KBM-7 (cell line): ENCODE measurements at regions not wholly inside any gene's neighbourhood (a gene's known extent, or its start where the extent isn't known, plus 50 kb on each side); places are given as distances from the start of the nearest gene placed in this dataset.
"Not testable (repeated sequence)": the region's sequence is repeated elsewhere in the genome, so short reads cannot be mapped to it uniquely, and the experiment has no call there.

Experiments
- DNase-seq: peaks from one replicate; pipeline ENCODE4 v3.0.0-alpha.2; 2015
- in situ Hi-C: fragments of 300-500 bp; cut with MboI; formaldehyde crosslinking; loops from 2 replicates; pipeline ENCODE4 v1.14.3; 2020; ENCODE audit warnings: low sequenced_read_pairs, low pct_unique_long_range_greater_than_20kb, mixed read lengths

- in situ Hi-C loops: loop anchor here (25.0 kb wide), 1 partner anchor 338 kb away; no protein-coding TSS in a partner anchor
- DNase-seq: no peak
Measured at GRCh38 chr1:224524679-224525078, 90.1 kb upstream of the WDR26 start.

DNA sequence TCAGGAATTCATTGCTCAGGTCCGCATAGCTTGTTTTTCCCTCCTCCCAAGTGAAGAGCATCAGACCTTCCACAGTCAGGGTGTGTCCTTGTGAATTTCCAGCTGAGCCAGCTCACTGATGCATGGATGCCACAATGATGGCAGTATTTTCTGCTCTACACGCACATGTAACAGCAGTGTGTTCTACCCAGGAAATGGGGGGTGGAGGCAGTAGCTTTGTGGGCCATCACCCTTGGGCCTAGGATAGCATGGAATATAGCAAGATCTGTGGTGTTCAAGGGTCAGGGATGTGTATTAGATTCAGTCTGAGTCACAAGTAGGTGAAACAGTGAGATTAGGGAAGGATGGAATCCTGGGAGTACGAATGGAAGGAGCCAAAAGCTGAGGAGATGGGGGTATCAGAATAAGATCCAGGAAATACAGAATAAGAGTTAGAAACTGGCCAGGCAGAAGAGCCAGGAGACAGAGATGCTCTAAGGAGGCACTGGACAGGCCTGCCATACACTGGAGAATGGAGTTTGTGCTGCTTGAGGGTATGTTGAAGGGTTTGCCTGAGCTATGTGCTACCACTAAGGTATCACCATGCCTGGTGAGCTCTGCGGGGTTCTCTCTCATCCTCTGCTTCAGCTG lies 90.6 kb upstream of the CNIH3 start:
- in situ Hi-C loops: no loop called here
- DNase-seq: no peak

- in situ Hi-C loops: no loop called here
- DNase-seq: no peak
Measured at GRCh38 chr1:224526771-224527170, 89.3 kb upstream of the CNIH3 start.

DNA sequence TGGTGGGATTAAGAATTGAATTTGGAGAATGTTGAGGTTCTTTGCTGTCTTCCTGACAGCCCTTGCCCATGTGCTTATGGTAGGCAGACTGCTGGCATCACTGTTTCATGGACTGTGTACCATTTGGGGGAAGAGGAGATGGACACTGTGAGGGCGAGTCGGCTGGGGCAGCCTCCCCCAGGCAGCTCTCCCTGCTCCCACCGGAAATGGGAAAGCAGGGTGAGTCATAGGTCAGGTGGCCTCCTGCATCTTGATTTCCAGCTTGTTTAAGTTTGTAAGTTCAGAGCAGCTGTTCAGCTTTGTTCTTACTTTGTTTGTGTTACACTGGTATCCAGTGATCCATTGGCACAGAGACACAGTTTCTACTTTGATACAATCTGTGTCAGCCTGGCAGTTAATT lies 87.2 kb upstream of the CNIH3 start:
- no peak for DNase-seq
- in situ Hi-C loops: no loop called here

DNA sequence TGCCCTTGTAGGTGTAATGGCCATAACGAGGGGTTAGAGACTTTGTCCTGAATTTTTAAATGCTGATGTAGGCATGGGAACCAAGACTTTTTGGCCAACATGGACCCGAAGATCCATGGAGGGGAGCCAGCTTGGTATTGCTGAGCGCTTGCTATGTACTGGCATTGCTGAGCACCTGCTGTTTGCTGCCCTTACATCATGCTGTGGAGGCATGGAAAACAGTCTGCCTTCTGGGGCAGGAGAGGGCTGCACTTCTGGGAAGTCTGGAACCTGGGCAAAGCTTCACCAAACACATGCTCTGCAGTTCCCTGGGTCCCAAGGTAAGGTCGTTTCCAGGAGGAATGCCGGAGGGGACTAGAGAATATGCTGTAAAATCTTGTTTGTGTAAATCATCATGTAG lies 86.3 kb upstream of the CNIH3 start:
- in situ Hi-C loops: no loop called here
- no peak for DNase-seq

GRCh38 chr1:224533517-224533916 lies 82.6 kb upstream of the CNIH3 start:
- in situ Hi-C loops: no loop called here
- no peak for DNase-seq

- in situ Hi-C loops: no loop called here
- no peak for DNase-seq
Measured at GRCh38 chr1:224534731-224535130, 81.4 kb upstream of the CNIH3 start.

GRCh38 chr1:224535641-224536040 lies 80.5 kb upstream of the CNIH3 start:
- no peak for DNase-seq

DNA sequence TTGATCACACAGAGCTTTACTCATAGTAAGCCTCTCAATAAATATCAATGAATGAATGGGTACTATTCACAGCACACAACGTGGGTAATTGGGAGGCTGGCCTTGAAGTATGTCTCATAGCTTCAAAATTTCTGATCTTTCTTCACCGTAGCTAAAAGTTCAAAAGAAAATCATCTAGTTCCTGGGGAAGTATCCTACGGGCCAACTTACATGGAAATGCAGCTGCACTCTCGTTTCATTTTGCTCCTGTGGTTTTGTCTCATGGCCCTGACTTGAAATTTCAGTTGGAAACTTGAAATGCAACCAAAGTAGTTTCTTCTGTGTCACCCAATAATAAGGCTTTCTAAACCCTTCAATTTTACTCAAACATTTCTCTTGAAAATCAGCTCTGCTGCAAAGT lies 76.1 kb upstream of the CNIH3 start:
- DNase-seq: no peak
- in situ Hi-C loops: no loop called here

More at GRCh38 chr1:224535641-224536040, 80.5 kb upstream of the CNIH3 start:
- in situ Hi-C loops: no loop called here

DNA sequence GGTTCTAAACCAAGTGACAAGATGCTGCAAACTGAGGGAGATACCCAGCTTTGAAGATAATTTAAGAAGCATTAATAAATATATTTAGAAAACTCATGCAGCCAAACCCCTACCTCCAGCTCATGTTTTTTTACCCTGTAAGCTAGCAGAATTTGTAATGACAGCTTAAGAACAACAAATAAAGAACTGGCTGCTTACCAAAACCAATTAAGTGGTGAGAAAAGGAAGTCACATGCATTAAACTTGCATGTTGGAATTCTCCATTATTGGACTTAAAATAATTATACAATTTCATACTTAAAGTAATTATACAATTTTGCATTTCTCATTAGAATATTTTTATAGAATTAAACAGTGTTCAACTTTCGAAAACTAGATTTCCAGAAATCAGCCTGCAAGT lies 75.6 kb upstream of the CNIH3 start:
- in situ Hi-C loops: no loop called here
- no peak for DNase-seq

GRCh38 chr1:224541072-224541790 lies 74.9 kb upstream of the CNIH3 start:
- in situ Hi-C loops: no loop called here

GRCh38 chr1:224541901-224542630 lies 74.1 kb upstream of the CNIH3 start:
- DNase-seq: no peak
- in situ Hi-C loops: no loop called here

More at GRCh38 chr1:224541072-224541790, 74.9 kb upstream of the CNIH3 start:
- no peak for DNase-seq

GRCh38 chr1:224542783-224543440 lies 73.2 kb upstream of the CNIH3 start:
- DNase-seq: peak; percentile 70

GRCh38 chr1:224543453-224543852 lies 72.7 kb upstream of the CNIH3 start:
- in situ Hi-C loops: no loop called here
- DNase-seq: no peak

More at GRCh38 chr1:224542783-224543440, 73.2 kb upstream of the CNIH3 start:
- in situ Hi-C loops: no loop called here

- in situ Hi-C loops: no loop called here
- DNase-seq: no peak
Measured at GRCh38 chr1:224544346-224545110, 71.6 kb upstream of the CNIH3 start.

DNA sequence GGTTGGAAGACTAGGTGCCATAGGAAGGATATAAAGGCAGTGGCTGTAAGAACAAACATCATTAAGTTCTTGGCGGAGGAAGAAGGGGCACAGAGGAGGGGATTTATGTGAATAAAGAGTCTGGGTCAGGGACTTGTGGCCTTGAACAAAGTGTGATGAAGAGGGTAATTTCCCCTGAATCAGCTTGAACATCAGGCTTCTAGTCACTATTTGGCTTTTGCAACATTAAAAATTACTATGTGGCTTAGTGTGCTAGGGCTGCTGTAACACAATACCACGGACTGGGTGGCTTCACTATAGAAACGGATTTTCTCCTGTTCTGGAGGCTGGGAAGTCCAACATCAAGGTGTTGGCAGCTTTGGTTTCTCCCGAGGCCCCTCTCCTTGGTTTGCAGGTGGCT lies 70.5 kb upstream of the CNIH3 start:
- DNase-seq: no peak
- in situ Hi-C loops: no loop called here

GRCh38 chr1:224548676-224549075 lies 67.4 kb upstream of the CNIH3 start:
- no peak for DNase-seq
- in situ Hi-C loops: no loop called here

DNA sequence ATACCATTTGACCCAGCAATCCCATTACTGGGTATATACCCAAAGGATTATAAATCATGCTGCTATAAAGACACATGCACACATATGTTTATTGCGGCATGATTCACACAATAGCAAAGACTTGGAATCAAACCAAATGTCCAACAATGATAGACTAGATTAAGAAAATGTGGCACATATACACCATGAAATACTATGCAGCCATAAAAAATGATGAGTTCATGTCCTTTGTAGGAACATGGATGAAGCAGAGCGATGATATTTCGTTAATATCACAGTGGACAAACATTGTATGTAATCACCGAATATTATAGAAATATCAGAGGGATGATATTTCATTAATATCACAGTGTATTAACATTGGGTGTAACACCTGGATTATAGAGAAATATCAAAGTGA lies 64.9 kb upstream of the CNIH3 start:
- in situ Hi-C loops, DNase-seq: not testable (repeated sequence)

- in situ Hi-C loops: no loop called here
- DNase-seq: no peak
Measured at GRCh38 chr1:224554056-224554455, 62.1 kb upstream of the CNIH3 start.
